GM21529 (cell line): ENCODE measurements at regions not wholly inside any gene's neighbourhood (a gene's known extent, or its start where the extent isn't known, plus 50 kb on each side); places are given as distances from the start of the nearest gene placed in this dataset.
"Not testable (repeated sequence)": the region's sequence is repeated elsewhere in the genome, so short reads cannot be mapped to it uniquely, and the experiment has no call there.

Experiments used
- ATAC-seq: cut with Tn5 transposase; IDR thresholded peaks from one replicate; pipeline ENCODE4 v1.9.1; 2021; ENCODE audit not compliant: unreplicated experiment

- ATAC-seq = not testable (repeated sequence)
Observed at GRCh38 chr14:105620865-105621471, 94.6 kb downstream of the TMEM121 start.

GRCh38 chr14:105621479-105622328 lies 95.3 kb downstream of the TMEM121 start:
- not testable (repeated sequence) for ATAC-seq

DNA sequence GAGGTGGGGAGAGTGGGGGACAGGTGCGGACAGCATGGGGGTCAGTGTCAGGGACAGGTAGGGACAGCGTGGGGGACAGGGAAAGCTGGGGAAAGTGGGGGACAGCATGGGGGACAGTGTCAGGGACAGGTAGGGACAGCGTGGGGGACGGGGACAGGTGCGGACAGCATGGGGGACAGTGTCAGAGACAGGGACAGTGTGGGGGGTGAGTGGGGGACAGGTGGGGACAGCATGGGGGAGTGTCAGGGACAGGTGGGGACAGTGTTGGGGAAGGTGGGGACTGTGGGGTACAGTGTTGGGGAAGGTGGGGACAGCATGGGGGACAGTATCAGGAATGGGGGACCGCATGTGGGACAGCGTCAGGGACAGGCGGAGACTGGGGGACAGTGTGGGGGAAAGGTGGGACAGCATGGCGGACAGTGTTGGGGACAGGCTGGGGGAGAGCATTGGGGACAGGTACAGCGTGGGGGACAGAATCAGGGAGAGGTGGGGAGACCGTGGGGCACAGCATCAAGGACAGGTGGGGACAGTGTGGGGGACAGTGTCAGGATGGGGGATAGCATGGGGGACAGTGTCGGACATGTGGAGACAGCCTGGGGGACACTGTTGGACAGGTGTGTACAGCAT lies 96.1 kb downstream of the TMEM121 start:
- no peak for ATAC-seq

DNA sequence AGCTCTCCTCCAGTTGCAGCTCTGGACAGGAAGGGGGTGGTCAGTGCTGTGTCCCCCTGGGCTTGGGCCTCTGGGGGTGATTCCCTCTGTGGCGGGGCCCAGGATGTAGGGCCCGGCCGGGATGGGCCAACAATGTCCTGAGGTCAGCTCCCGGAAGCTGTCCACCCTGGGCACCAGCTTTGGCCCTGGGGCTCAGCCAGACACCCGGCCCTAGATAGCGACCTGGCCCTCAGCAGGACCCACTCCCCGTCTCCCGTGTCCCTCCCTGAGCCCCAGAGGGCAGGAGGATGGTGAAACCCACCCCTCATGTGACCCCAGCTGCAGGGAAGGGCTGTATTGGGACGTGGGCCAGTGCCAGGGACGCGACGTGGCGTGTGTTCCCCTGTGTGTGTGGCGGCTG lies 96.8 kb downstream of the TMEM121 start:
- not testable (repeated sequence) for ATAC-seq

GRCh38 chr14:105624346-105624745 lies 98.0 kb downstream of the TMEM121 start:
- ATAC-seq = not testable (repeated sequence)

DNA sequence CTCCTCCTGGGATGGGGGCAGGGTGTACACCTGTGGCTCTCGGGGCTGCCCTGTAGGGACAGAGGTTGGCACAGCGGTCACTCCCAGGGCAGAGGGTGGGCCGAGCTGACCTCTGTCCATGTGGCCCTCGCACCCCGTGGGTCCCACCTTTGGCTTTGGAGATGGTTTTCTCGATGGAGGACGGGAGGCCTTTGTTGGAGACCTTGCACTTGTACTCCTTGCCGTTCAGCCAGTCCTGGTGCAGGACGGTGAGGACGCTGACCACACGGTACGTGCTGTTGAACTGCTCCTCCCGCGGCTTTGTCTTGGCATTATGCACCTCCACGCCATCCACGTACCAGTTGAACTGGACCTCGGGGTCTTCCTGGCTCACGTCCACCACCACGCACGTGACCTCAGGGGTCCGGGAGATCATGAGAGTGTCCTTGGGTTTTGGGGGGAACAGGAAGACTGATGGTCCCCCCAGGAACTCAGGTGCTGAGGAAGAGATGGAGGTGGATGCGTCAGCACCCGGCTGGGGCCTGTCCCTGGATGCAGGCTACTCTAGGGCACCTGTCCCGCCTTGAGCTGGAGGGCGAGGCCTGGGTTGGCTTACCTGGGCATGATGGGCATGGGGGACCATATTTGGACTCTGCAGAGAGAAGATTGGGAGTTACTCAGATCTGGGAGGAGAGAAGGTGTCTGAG lies 98.5 kb downstream of the TMEM121 start:
- ATAC-seq = not testable (repeated sequence)

GRCh38 chr14:105625448-105625847 lies 99.1 kb downstream of the TMEM121 start:
- not testable (repeated sequence) for ATAC-seq

- not testable (repeated sequence) for ATAC-seq
Observed at GRCh38 chr14:105626111-105626510, 99.7 kb downstream of the TMEM121 start.

DNA sequence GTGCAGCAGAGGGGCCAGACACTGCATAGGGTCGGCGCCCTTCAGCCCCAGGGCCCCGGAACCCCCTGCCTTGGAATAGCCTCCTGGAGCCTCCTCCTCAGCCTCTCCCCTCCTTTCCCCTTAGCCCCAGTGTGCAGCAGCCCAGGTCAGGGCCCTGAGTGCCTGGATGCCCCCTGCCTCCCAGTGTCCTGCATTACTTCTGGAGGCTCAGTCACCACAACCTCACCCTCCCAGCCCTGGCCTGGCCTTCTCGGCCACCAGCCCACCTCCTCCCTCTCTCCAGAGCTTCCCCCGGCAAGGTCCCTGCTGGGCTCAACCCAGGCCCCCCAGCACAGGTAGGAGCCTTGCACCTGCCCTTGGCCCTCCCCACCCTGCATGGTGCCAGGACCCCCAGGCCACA lies 100.3 kb downstream of the TMEM121 start:
- ATAC-seq = not testable (repeated sequence)

GRCh38 chr14:105627287-105627686 lies 100.9 kb downstream of the TMEM121 start:
- not testable (repeated sequence) for ATAC-seq

GRCh38 chr14:105627701-105628100 lies 101.3 kb downstream of the TMEM121 start:
- ATAC-seq = no peak

DNA sequence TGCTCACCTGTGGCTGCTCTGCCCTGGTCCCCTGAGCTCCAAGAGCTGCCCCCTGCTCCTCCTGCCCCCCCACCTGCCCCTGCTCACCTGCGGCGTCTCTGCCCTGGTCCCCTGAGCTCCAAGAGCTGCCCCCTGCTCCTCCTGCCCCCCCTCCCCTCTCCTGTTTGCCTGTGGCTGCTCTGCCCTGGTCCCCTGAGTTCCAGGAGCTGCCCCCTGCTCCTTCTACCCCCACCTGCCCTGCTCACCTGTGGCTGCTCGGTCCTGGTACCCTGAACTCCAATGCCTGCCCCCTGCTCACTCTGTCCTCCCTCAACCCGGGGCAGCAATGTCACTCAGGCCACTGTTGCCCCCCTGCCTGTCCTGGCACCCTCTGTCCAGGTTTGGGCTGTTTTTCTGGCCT lies 101.7 kb downstream of the TMEM121 start:
- ATAC-seq = not testable (repeated sequence)

DNA sequence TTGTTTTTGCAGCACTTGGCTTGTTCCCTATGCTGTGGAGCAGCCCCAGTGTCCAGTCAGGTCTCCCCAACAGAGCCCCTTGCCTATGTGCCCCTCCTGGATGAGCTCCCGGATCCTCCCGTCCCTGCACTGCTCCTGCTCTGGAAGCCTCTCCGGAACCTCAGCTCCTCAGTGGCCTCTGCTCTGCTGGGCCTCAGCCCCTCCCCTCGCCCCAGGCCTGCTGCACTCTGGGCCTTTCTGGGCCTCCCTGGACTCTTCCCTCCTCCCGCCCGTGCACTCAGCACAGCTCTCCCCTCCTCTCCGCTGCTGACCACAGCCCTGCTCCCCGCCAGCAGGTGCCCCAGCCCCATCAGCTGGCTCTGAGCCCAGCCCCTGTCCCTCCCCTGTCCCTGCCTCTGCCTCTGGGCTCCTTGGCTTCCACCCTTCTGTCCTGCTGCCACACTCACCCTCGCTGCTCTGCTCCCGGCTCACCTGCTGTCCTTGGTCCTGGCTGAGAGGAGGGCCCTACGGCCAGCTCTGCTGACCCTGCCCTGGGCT lies 102.2 kb downstream of the TMEM121 start:
- not testable (repeated sequence) for ATAC-seq

- not testable (repeated sequence) for ATAC-seq
Observed at GRCh38 chr14:105629091-105629885, 102.9 kb downstream of the TMEM121 start.

DNA sequence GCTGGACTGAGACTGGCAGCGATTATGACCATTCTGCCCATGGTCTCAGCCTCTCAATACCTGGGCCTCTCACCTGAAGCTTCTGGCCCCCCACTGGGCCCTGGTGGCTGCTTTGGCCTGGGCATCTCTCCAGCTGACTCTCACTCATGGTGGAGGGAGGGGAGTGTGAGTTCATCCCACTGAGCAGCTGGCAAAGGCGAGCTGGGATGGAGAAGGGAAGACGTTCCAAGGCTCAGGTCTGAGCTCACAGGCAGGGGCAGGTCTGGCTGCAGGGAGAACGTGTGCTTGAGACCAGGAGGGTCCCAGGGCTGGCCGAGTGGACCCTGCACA lies 103.5 kb downstream of the TMEM121 start:
- no peak for ATAC-seq

- ATAC-seq = not testable (repeated sequence)
Observed at GRCh38 chr14:105630293-105630934, 104.0 kb downstream of the TMEM121 start.

- ATAC-seq = not testable (repeated sequence)
Observed at GRCh38 chr14:105630935-105631779, 104.8 kb downstream of the TMEM121 start.

DNA sequence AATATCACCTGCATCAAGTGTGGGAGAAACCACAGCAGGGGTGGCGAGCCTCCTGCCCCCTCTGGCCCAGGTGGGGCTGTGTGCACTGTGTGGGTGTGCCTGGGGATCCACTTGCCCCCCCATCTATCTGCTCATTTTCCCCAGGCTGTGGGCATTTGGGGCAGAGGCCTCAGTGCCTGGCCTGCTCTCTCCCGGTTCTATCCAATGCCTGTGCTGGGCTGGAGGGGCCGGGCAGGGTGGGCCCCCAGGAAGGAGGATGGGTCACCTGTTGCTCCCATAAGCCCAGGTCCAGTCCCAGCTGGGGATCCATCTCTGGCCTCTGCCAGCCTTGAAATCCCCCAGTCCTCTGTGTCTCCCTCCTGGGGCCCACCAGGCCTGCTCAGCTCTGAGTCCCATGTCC lies 105.6 kb downstream of the TMEM121 start:
- ATAC-seq = no peak

- ATAC-seq = not testable (repeated sequence)
Observed at GRCh38 chr14:105633596-105633995, 107.2 kb downstream of the TMEM121 start.
